Spleen (tissue), 11 donors: ENCODE measurements at regions not wholly inside any gene's neighbourhood (a gene's known extent, or its start where the extent isn't known, plus 50 kb on each side); places are given as distances from the start of the nearest gene placed in this dataset.

Experiments used
- DNase-seq: peaks from one replicate; pipeline ENCODE4 v3.0.0-alpha.2; 2020
- H3K27ac ChIP-seq, 8 donors: fragments of 200-600 bp; sonication (generic) in 7 of 8; 1 replicate in 4 of 8; 2 replicates in 4 of 8; pipeline versions ENCODE4 v1.5.0 to v1.8.0; 2016 to 2021; ENCODE audit warnings: inconsistent platforms in 4 of 8, mild to moderate bottlenecking in 4 of 8, moderate library complexity in 1 of 8
- H3K27me3 ChIP-seq, 7 donors: fragments of 200-600 bp; sonication (generic) in 6 of 7; replicated peaks in 1 of 7; 1 replicate in 4 of 7; 2 replicates in 3 of 7; pipeline versions ENCODE4 v1.5.0 to v1.8.0; 2016 to 2021; ENCODE audit warnings: inconsistent platforms in 3 of 7, mild to moderate bottlenecking in 1 of 7
- H3K36me3 ChIP-seq, 6 donors: fragments of 200-600 bp; sonication (generic) in 5 of 6; 1 replicate in 4 of 6; 2 replicates in 2 of 6; pipeline versions ENCODE4 v1.5.0 to v1.8.0; 2016 to 2021; ENCODE audit warnings: inconsistent platforms in 2 of 6
- H3K4me1 ChIP-seq, 6 donors: fragments of 200-600 bp; sonication (generic) in 5 of 6; 1 replicate in 3 of 6; 2 replicates in 3 of 6; pipeline versions ENCODE4 v1.5.0 to v1.8.0; 2016 to 2021; ENCODE audit warnings: inconsistent platforms in 3 of 6
- H3K4me3 ChIP-seq, 8 donors: fragments of 200-600 bp; sonication (generic) in 7 of 8; 1 replicate in 4 of 8; 2 replicates in 4 of 8; pipeline versions ENCODE4 v1.5.0 to v1.8.0; 2016 to 2021; ENCODE audit warnings: inconsistent platforms in 4 of 8, mild to moderate bottlenecking in 4 of 8, moderate library complexity in 2 of 8
- H3K9me3 ChIP-seq, 8 donors: fragments of 200-600 bp; sonication (generic) in 7 of 8; 1 replicate in 4 of 8; 2 replicates in 4 of 8; pipeline versions ENCODE4 v1.5.0 to v1.8.0; 2016 to 2021; ENCODE audit warnings: inconsistent platforms in 4 of 8
- CTCF ChIP-seq, 11 experiments: fragments of 200-600 bp in 7 of 11; fragments of 450-650 bp in 4 of 11; sonication (generic) in 4 of 11; IDR thresholded peaks in 8 of 11; conservative IDR thresholded peaks in 3 of 11; 1 replicate in 7 of 11; 2 replicates in 4 of 11; pipeline versions ENCODE4 v1.4.0 to v1.8.0; 2016 to 2021; ENCODE audit warnings: antibody characterized with exemption in 11 of 11, inconsistent platforms in 4 of 11, mild to moderate bottlenecking in 1 of 11
- POLR2A ChIP-seq, 3 donors: fragments of 450-650 bp; IDR thresholded peaks; one replicate each; pipeline ENCODE4 v1.5.1; 2017; ENCODE audit warnings: antibody characterized with exemption in 3 of 3, mild to moderate bottlenecking in 1 of 3
- POLR2AphosphoS5 ChIP-seq, 3 donors: sonication (generic); formaldehyde crosslinking; IDR thresholded peaks; one replicate each; pipeline ENCODE4 v1.5.1; 2017; ENCODE audit warnings: antibody characterized with exemption in 3 of 3
- WGBS, 5 donors: extraction: QIAGEN DNeasy Blood & Tissue Kit in 3 of 5; methylation state at CpG; one replicate each; pipeline versions ENCODE4 v1.1.5 to v1.1.7; 2013 to 2018; 5-methylcytosine and 5-hydroxymethylcytosine counted together
- intact Hi-C: fragments of 100-400 bp; cut with DNase I; formaldehyde crosslinking; loops from one replicate; pipeline ENCODE4 v1.15.0; 2023; ENCODE audit warnings: low total_unique reads
- donor health status: healthy with polysubstance abuse.
- donor health status: DM: no; HTN: no; CAD: no; lungs with moderate emphysema.
- donor health status: DM: no; HTN: no; CAD: no.
- donor health status: Bipolar disorder and iron deficiency.
- donor health status: healthy.
- donor health status: DM: no; HTN: no; CAD: no.
- donor health status: DM: yes; HTN: yes; CAD: no.

- intact Hi-C loops: no loop called here
- no peak for DNase-seq
- Histone ChIP-seq H3K27me3 (no peaks in the 10 kb centered on the region), H3K4me3 (no peak overlapping the region), H3K36me3 (no peaks in the 10 kb centered on the region), H3K27ac (no peak overlapping the region), H3K9me3 (peaks cover 0 to 9% (median 2%) of the 10 kb centered on the region in 8 donors), H3K4me1 (no peaks in the 10 kb centered on the region)
- WGBS, 5 donors: 71 to 84% (median 80%) methylated on average over 4 of the region's 4 CpGs
- TF ChIP-seq POLR2AphosphoS5 (IDR thresholded peaks at IDR 0.05) (no peak), CTCF (IDR thresholded peaks at IDR 0.05 in 8 of 11, conservative IDR thresholded peaks at IDR 0.05 in 3 of 11) (no peak), POLR2A (IDR thresholded peaks at IDR 0.05) (no peak)
Measured at GRCh38 chr2:78681386-78681785, 344.1 kb upstream of the REG3G start.

- no peak for DNase-seq
- TF ChIP-seq CTCF (IDR thresholded peaks at IDR 0.05 in 8 of 11, conservative IDR thresholded peaks at IDR 0.05 in 3 of 11) (no peak), POLR2AphosphoS5 (IDR thresholded peaks at IDR 0.05) (no peak), POLR2A (IDR thresholded peaks at IDR 0.05) (no peak)
- no peak overlapping the region for H3K4me3 ChIP-seq
- no peak overlapping the region for H3K27ac ChIP-seq
- H3K9me3 ChIP-seq: peaks cover 0 to 9% (median 0%) of the 10 kb centered on the region in 8 donors
- H3K27me3 ChIP-seq: no peaks in the 10 kb centered on the region
- H3K36me3 ChIP-seq: no peaks in the 10 kb centered on the region
- intact Hi-C loops: no loop called here
- H3K4me1 ChIP-seq: no peaks in the 10 kb centered on the region
- WGBS, 5 donors: 77 to 91% (median 89%) methylated on average over 3 of the region's 3 CpGs
Measured at GRCh38 chr2:78682781-78683180, 342.7 kb upstream of the REG3G start.

- Histone ChIP-seq H3K27me3 (no peaks in the 10 kb centered on the region), H3K9me3 (peaks cover 0 to 17% (median 5%) of the 10 kb centered on the region in 8 donors), H3K27ac (no peak overlapping the region), H3K4me1 (no peaks in the 10 kb centered on the region), H3K36me3 (no peaks in the 10 kb centered on the region), H3K4me3 (no peak overlapping the region)
- 64 to 80% (median 70%) methylated on average over 3 of the region's 3 CpGs for WGBS, 5 donors
- intact Hi-C loops: no loop called here
- DNase-seq: no peak
- TF ChIP-seq POLR2A (IDR thresholded peaks at IDR 0.05) (no peak), CTCF (IDR thresholded peaks at IDR 0.05 in 8 of 11, conservative IDR thresholded peaks at IDR 0.05 in 3 of 11) (no peak), POLR2AphosphoS5 (IDR thresholded peaks at IDR 0.05) (no peak)
Measured at GRCh38 chr2:78686625-78687153, 338.8 kb upstream of the REG3G start.

GRCh38 chr2:78699696-78700095 lies 325.8 kb upstream of the REG3G start:
- TF ChIP-seq POLR2AphosphoS5 (IDR thresholded peaks at IDR 0.05) (no peak), POLR2A (IDR thresholded peaks at IDR 0.05) (no peak), CTCF (IDR thresholded peaks at IDR 0.05 in 8 of 11, conservative IDR thresholded peaks at IDR 0.05 in 3 of 11) (no peak)
- WGBS, 5 donors: 69 to 86% (median 83%) methylated on average over 3 of the region's 3 CpGs
- H3K27me3 ChIP-seq: no peaks in the 10 kb centered on the region
- intact Hi-C loops: no loop called here
- H3K4me1 ChIP-seq: no peaks in the 10 kb centered on the region
- H3K36me3 ChIP-seq: no peaks in the 10 kb centered on the region
- DNase-seq: no peak
- H3K4me3 ChIP-seq: no peak overlapping the region
- peaks cover 0 to 16% (median 2%) of the 10 kb centered on the region in 8 donors for H3K9me3 ChIP-seq
- H3K27ac ChIP-seq: no peak overlapping the region
